Hepatocyte (in vitro differentiated cells): ENCODE measurements at regions not wholly inside any gene's neighbourhood (a gene's known extent, or its start where the extent isn't known, plus 50 kb on each side); places are given as distances from the start of the nearest gene placed in this dataset.

Experiments
- DNase-seq: peaks from one replicate; pipeline ENCODE4 v3.0.0-alpha.2; 2016; ENCODE audit warnings: low spot score
- H2AFZ ChIP-seq: fragments of 200-600 bp; sonication (generic); 2 replicates; pipeline ENCODE4 v1.6.0; 2016; ENCODE audit warnings: antibody characterized with exemption, mild to moderate bottlenecking
- H3K27ac ChIP-seq: fragments of 200-600 bp; sonication (generic); 2 replicates; pipeline ENCODE4 v1.5.1; 2016; ENCODE audit warnings: mild to moderate bottlenecking
- H3K27me3 ChIP-seq: fragments of 200-600 bp; sonication (generic); 2 replicates; pipeline ENCODE4 v1.6.1; 2016
- H3K36me3 ChIP-seq: fragments of 200-600 bp; sonication (generic); replicated peaks from 2 replicates; pipeline ENCODE4 v1.5.1; 2016; ENCODE audit warnings: low read depth; ENCODE audit not compliant: insufficient read depth
- H3K4me1 ChIP-seq: fragments of 200-600 bp; sonication (generic); 2 replicates; pipeline ENCODE4 v1.5.1; 2016; ENCODE audit warnings: mild to moderate bottlenecking, moderate library complexity; ENCODE audit not compliant: insufficient read depth
- H3K4me2 ChIP-seq: fragments of 200-600 bp; sonication (generic); 2 replicates; pipeline ENCODE4 v1.6.0; 2016
- H3K4me3 ChIP-seq: fragments of 200-600 bp; sonication (generic); 2 replicates; pipeline ENCODE4 v1.5.1; 2016; ENCODE audit warnings: mild to moderate bottlenecking
- H3K79me2 ChIP-seq: fragments of 200-600 bp; sonication (generic); 2 replicates; pipeline ENCODE4 v1.6.0; 2017; ENCODE audit warnings: mild to moderate bottlenecking
- H3K9me2 ChIP-seq: fragments of 200-600 bp; sonication (generic); replicated peaks from 2 replicates; pipeline ENCODE4 v1.6.0; 2017; ENCODE audit warnings: mild to moderate bottlenecking; ENCODE audit not compliant: insufficient read depth
- H3K9me3 ChIP-seq: fragments of 200-600 bp; sonication (generic); 2 replicates; pipeline ENCODE4 v1.5.1; 2016; ENCODE audit warnings: low read depth, mild to moderate bottlenecking
- H4K20me1 ChIP-seq: fragments of 200-600 bp; sonication (generic); 2 replicates; pipeline ENCODE4 v1.6.0; 2016; ENCODE audit warnings: mild to moderate bottlenecking; ENCODE audit not compliant: insufficient read depth, poor library complexity, severe bottlenecking
- CTCF ChIP-seq: fragments of 200-600 bp; sonication (generic); IDR thresholded peaks from 2 replicates; pipeline ENCODE4 v1.5.1; 2016; ENCODE audit warnings: antibody characterized with exemption, mild to moderate bottlenecking; ENCODE audit not compliant: poor library complexity
- EZH2 ChIP-seq: fragments of 200-600 bp; sonication (generic); IDR thresholded peaks from 2 replicates; pipeline ENCODE4 v1.6.1; 2016; ENCODE audit warnings: antibody characterized with exemption, mild to moderate bottlenecking, borderline replicate concordance
- EZH2phosphoT487 ChIP-seq: fragments of 200-600 bp; sonication (generic); IDR thresholded peaks from one replicate; pipeline ENCODE4 v1.6.1; 2018; ENCODE audit warnings: antibody characterized with exemption, mild to moderate bottlenecking, low read depth, moderate library complexity; ENCODE audit not compliant: unreplicated experiment, severe bottlenecking
- WGBS: methylation state at CpG from one replicate; pipeline ENCODE4 v1.1.6; 2016; ENCODE audit warnings: low lambda C conversion rate; ENCODE audit errors: missing lambda C conversion rate; 5-methylcytosine and 5-hydroxymethylcytosine counted together

- H3K79me2 ChIP-seq: no peaks in the 10 kb centered on the region
- 86% methylated on average over 4 of the region's 4 CpGs for WGBS
- H3K4me2 ChIP-seq: no peak overlapping the region
- H2AFZ ChIP-seq: no peak overlapping the region
- no peaks in the 10 kb centered on the region for H3K4me1 ChIP-seq
- H3K4me3 ChIP-seq: no peak overlapping the region
- no peaks in the 10 kb centered on the region for H3K27me3 ChIP-seq
- no peaks in the 10 kb centered on the region for H3K9me3 ChIP-seq
- H4K20me1 ChIP-seq: no peaks in the 10 kb centered on the region
- no peak for DNase-seq
- H3K36me3 ChIP-seq: no peaks in the 10 kb centered on the region
- no peaks in the 10 kb centered on the region for H3K9me2 ChIP-seq
- TF ChIP-seq CTCF (no peak), EZH2 (no peak), EZH2phosphoT487 (no peak)
- H3K27ac ChIP-seq: no peak overlapping the region
These were observed 212.1 kb downstream of the GPR37 start for GRCh38 chr7:124553502-124553901.

- no peaks in the 10 kb centered on the region for H3K27me3 ChIP-seq
- no peak overlapping the region for H3K4me2 ChIP-seq
- TF ChIP-seq EZH2phosphoT487: no peak
- no peak for TF ChIP-seq CTCF
- no peak for TF ChIP-seq EZH2
- no peak overlapping the region for H3K4me3 ChIP-seq
- H2AFZ ChIP-seq: no peak overlapping the region
- H3K27ac ChIP-seq: no peak overlapping the region
- no peaks in the 10 kb centered on the region for H3K36me3 ChIP-seq
- DNase-seq: no peak
- no peaks in the 10 kb centered on the region for H4K20me1 ChIP-seq
- no peaks in the 10 kb centered on the region for H3K9me3 ChIP-seq
- H3K4me1 ChIP-seq: no peaks in the 10 kb centered on the region
- no peaks in the 10 kb centered on the region for H3K9me2 ChIP-seq
- H3K79me2 ChIP-seq: no peaks in the 10 kb centered on the region
- 81% methylated on average over 2 of the region's 2 CpGs for WGBS
These were observed 213.4 kb downstream of the GPR37 start for GRCh38 chr7:124552217-124552616.

DNA sequence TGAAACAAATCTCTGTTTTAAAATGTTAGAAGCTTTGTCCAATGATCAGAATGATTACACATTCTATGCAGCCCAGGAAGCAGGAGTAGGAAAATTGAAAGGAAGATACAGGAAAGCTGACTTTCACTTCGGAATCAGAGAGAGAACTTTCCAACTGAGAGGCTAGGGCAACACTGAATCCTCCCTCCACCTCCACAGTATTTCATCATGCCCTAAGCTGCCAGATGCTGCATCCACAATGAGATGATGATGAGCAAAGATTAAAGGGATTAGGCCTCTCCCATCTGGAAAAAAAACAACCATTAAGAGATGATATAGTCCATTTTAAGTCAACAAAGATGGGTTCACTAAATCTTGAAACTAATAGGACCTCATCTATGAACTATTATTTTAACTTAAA lies 215.6 kb downstream of the GPR37 start:
- Histone ChIP-seq H3K27me3 (no peaks in the 10 kb centered on the region), H3K36me3 (no peaks in the 10 kb centered on the region), H3K9me2 (no peaks in the 10 kb centered on the region), H3K27ac (no peak overlapping the region), H3K4me1 (no peaks in the 10 kb centered on the region), H3K4me2 (peak overlapping the region; percentile 29), H2AFZ (no peak overlapping the region), H3K9me3 (no peaks in the 10 kb centered on the region), H3K79me2 (no peaks in the 10 kb centered on the region), H3K4me3 (no peak overlapping the region), H4K20me1 (no peaks in the 10 kb centered on the region)
- DNase-seq: no peak
- TF ChIP-seq EZH2phosphoT487: no peak
- no peak for TF ChIP-seq EZH2
- TF ChIP-seq CTCF: no peak
- 81% methylated on average over 1 of the region's 1 CpG for WGBS

GRCh38 chr7:124542476-124542875 lies 223.1 kb downstream of the GPR37 start:
- H3K9me3 ChIP-seq: no peaks in the 10 kb centered on the region
- TF ChIP-seq CTCF (no peak), EZH2 (no peak), EZH2phosphoT487 (no peak)
- H3K27me3 ChIP-seq: no peaks in the 10 kb centered on the region
- no peaks in the 10 kb centered on the region for H3K36me3 ChIP-seq
- no peaks in the 10 kb centered on the region for H4K20me1 ChIP-seq
- no peaks in the 10 kb centered on the region for H3K9me2 ChIP-seq
- no peak overlapping the region for H3K4me3 ChIP-seq
- no peak for DNase-seq
- no peaks in the 10 kb centered on the region for H3K79me2 ChIP-seq
- H3K4me2 ChIP-seq: no peak overlapping the region
- no peak overlapping the region for H2AFZ ChIP-seq
- 100% methylated on average over 1 of the region's 1 CpG for WGBS
- H3K27ac ChIP-seq: no peak overlapping the region
- H3K4me1 ChIP-seq: no peaks in the 10 kb centered on the region
